ENCODE measurements at regions not wholly inside any gene's neighbourhood (a gene's known extent, or its start where the extent isn't known, plus 50 kb on each side); places are given as distances from the start of the nearest gene placed in this dataset.
"Not testable (repeated sequence)": the region's sequence is repeated elsewhere in the genome, so short reads cannot be mapped to it uniquely, and the experiment has no call there.

DNA sequence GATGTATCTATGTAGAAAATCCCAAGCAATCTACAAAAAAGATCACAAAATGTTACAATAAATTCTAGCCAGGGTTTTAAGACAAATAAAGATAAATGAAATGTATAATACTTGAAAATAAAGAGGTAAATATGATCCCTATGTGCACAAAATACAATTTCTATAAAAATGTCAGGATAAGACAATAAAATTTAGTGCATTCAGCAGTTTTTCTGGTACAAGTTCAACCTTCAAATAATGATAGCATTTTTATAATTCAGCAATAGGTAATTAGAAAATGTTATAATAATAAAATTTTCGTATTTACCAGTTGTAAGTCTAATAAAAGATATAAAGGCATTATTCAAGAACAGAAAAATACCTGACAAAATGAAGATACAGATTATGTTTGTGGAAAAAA lies 726.8 kb upstream of the FAT3 start:
- no peak for DNase-seq (ENCODE audit: extremely low spot score)
- ChIA-PET CTCF (no interaction called here), POLR2A (no interaction called here)
- TF ChIP-seq, protein P1, sequence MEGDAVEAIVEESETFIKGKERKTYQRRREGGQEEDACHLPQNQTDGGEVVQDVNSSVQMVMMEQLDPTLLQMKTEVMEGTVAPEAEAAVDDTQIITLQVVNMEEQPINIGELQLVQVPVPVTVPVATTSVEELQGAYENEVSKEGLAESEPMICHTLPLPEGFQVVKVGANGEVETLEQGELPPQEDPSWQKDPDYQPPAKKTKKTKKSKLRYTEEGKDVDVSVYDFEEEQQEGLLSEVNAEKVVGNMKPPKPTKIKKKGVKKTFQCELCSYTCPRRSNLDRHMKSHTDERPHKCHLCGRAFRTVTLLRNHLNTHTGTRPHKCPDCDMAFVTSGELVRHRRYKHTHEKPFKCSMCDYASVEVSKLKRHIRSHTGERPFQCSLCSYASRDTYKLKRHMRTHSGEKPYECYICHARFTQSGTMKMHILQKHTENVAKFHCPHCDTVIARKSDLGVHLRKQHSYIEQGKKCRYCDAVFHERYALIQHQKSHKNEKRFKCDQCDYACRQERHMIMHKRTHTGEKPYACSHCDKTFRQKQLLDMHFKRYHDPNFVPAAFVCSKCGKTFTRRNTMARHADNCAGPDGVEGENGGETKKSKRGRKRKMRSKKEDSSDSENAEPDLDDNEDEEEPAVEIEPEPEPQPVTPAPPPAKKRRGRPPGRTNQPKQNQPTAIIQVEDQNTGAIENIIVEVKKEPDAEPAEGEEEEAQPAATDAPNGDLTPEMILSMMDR (IDR thresholded peaks at IDR 0.05; ENCODE audit: control extremely low read depth, extremely low read depth, low read depth, missing control alignments) = no peak

- ChIA-PET CTCF (no interaction called here), POLR2A (no interaction called here)
- TF ChIP-seq, protein P1 (IDR thresholded peaks at IDR 0.05; ENCODE audit: control extremely low read depth, extremely low read depth, low read depth, missing control alignments) = no peak
- no peak for DNase-seq (ENCODE audit: extremely low spot score)
These were observed 728.8 kb upstream of the FAT3 start for GRCh38 chr11:91495837-91496236.

- no peak for DNase-seq (ENCODE audit: extremely low spot score)
- ChIA-PET POLR2A (no interaction called here), CTCF (no interaction called here)
- TF ChIP-seq, protein P1 (IDR thresholded peaks at IDR 0.05; ENCODE audit: control extremely low read depth, extremely low read depth, low read depth, missing control alignments) = no peak
These were observed 734.6 kb upstream of the FAT3 start for GRCh38 chr11:91489989-91490388.

GRCh38 chr11:91483956-91484355 lies 740.7 kb upstream of the FAT3 start:
- POLR2A ChIA-PET; CTCF ChIA-PET; DNase-seq (ENCODE audit: extremely low spot score): not testable (repeated sequence)

- DNase-seq (ENCODE audit: extremely low spot score); POLR2A ChIA-PET; CTCF ChIA-PET: not testable (repeated sequence)
These were observed 742.7 kb upstream of the FAT3 start for GRCh38 chr11:91481875-91482274.

GRCh38 chr11:91470656-91471055 lies 754.0 kb upstream of the FAT3 start:
- DNase-seq (ENCODE audit: extremely low spot score) = no peak
- ChIA-PET POLR2A (no interaction called here), CTCF (interaction anchor here (2.0 kb wide), 1 partner anchor 24 kb away, joined by 5 read pairs; no protein-coding TSS in a partner anchor)
- TF ChIP-seq, protein P1 (IDR thresholded peaks at IDR 0.05; ENCODE audit: control extremely low read depth, extremely low read depth, low read depth, missing control alignments) = no peak

GRCh38 chr11:91459840-91460239 lies 764.8 kb upstream of the FAT3 start:
- POLR2A ChIA-PET = no interaction called here
- TF ChIP-seq, protein P1 (IDR thresholded peaks at IDR 0.05; ENCODE audit: control extremely low read depth, extremely low read depth, low read depth, missing control alignments) = no peak
- no peak for DNase-seq (ENCODE audit: extremely low spot score)
- CTCF ChIA-PET = interaction anchor here (0.7 to 0.8 kb wide), 2 partner anchors 49 to 54 kb away, joined by 3 read pairs; no protein-coding TSS in a partner anchor

- CTCF ChIA-PET = no interaction called here
- TF ChIP-seq, protein P1 (IDR thresholded peaks at IDR 0.05; ENCODE audit: control extremely low read depth, extremely low read depth, low read depth, missing control alignments) = no peak
- DNase-seq (ENCODE audit: extremely low spot score) = no peak
- POLR2A ChIA-PET = no interaction called here
These were observed 778.4 kb upstream of the FAT3 start for GRCh38 chr11:91446267-91446666.

Measured in GM10248 (cell line).